ENCODE measurements at regions not wholly inside any gene's neighbourhood (a gene's known extent, or its start where the extent isn't known, plus 50 kb on each side); places are given as distances from the start of the nearest gene placed in this dataset.

DNA sequence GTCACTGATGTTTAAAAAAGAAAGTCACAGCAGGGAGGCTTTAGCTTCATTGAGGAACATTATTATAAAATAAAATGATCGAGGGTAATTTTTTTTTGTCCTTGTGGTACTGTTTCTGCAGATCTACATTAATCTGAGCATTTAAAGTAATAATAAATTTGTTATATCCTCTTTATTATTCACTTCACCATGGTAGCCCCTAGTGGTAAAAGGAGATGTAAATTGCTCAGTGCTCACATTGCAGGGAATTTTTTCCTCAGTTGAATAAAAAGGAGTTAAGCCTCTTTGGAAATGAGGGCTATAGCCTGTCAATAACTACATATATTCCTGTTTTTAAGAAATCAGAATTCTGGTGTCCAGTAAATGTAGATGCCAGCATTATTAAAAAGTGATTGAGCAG lies 99.7 kb upstream of the VPREB1 start:
- no peak for FAIRE-seq

DNA sequence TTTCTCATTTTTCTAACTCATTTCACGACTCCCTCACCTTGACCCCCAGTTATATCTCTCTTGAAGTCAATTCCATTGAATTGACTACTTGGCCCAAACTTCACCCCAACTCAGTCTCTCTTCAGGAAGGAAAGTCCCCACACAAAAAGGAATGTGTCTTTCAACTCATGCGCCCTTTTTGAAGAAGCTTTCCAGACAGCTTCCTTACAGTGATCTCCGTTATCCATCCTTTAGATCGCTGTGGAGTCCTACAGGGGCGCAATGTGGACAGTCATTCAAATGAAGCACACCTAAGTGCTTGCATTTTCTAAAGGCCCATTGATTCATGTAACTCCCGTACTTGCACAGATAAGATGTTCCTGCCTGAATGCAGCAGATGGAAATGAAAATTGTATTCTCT lies 101.1 kb upstream of the VPREB1 start:
- no peak for FAIRE-seq

DNA sequence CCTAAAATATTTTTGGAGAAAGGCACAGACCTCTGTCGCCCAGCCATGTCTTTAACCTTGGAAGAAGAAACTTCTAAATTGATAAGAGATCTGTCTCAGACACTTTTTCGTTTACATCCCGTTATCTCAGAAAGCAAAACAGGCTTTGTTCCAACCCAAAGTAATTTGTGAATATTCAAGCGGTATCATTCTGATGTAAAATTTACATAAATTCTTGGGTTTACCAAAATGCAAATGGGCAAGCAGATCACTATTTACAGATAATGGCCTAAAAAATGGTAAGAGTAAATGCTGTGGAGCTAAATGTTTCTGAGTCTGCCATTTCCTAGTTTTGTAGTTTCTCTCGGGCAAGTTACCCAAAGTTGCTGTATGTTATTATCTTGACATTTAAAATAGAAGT lies 101.9 kb upstream of the VPREB1 start:
- no peak for FAIRE-seq

DNA sequence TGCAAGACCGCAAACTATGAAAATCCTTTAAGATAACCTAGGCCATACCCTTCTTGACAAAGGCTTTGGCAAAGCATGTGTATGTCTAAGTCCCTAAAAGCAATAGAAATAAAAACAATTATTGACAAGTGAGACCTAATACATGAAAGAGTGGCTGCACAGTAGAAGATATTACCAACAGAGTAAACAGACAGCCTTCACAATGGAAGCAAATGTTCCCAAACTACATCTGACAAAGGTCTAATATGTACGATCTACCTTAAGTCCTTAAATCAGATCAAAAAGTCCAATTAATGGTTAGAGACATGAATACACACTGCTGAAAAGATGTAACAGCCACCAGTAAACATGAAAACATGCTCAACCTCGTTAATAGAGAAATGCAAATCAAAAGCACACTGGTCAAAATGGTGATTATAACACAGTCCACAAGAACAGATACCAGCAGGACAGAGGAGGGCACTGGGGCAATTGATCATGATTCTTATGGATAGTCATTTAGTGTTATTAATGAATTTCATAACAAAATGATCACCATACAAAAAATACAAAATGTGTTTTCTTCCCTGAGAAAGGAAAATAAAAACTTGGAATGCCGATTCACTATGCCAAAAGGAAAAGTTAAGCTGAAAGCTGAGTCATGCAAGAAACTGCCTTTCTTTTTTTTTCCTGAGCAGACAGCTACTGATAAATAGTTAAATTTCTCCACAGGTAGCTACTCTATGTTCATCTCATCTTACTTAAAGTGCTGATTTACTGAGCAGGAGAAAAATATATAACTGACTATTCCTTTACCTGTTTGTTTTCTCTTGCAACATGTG lies 102.6 kb upstream of the VPREB1 start:
- FAIRE-seq = no peak

DNA sequence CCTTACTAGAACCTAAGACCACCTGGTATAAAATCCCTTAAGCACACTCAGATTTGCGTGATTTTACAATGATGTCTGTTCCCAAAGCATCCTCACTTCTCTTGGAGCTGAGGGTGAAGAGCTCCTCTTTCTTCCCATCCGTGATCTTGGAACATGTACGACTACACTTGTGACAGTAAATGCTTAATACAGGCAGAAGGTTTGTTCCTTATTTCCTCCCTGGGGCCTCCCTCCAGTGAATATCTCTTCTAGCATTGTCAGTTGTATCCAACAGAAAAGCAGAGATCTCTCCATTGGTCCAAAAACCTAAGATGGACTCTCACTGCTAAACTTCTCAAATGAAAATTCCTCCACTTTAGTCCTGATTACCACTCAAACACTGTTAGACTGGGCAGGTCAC lies 103.6 kb upstream of the VPREB1 start:
- FAIRE-seq = no peak

DNA sequence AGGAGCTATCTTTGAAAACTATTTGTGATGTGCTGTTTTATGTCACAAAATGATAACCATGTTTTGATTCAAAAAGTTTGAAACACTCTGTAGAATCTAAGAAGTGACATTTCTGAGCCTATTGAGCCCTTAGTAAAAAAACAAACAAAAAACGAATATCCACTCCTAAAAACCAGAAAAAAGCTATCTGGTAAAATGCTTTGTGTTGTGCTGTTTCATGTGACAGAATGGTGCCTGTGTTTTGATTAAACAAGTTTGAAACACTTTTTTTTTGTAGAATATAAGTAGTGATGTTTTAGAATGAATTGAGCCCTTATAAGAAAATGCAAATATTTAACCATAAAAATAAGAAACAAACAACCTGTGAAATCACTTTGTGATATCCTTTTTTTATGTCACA lies 105.2 kb upstream of the VPREB1 start:
- no peak for FAIRE-seq

DNA sequence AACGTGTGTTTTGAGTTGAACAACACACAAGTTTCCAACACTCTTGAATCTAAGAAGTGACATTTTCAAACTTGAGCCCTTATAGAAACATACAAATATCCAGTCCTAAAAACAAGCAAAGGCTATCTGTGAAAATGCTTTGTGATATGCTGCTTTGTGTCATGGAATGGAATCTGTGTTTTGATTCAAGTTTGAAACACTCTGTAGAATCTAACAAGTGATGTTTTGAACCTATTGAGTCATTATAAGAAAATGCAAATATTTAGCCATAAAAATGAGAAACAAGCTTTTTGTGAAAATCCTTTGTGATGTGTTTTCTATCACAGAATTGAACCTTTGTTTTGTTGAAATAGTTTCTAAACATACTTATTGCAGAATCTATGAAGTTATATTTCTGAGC lies 105.7 kb upstream of the VPREB1 start:
- FAIRE-seq = no peak

DNA sequence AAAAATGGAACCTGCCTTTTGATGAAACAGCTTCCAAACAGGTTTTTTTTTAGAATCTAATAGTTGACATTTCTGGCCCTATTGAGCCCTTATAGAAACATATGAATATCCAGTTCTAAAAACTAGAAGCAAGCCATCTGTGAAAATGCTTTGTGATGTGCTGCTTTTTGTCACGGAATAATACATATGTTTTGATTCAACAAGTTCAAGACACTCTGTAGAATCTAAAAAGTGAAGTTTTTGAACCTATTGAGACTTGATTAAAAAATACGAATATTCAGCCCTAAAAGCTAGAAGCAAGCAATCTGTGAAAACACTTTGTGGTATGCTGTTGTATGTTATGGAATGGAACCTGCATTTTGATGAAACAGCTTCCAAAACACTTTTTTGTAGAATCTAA lies 106.7 kb upstream of the VPREB1 start:
- no peak for FAIRE-seq

DNA sequence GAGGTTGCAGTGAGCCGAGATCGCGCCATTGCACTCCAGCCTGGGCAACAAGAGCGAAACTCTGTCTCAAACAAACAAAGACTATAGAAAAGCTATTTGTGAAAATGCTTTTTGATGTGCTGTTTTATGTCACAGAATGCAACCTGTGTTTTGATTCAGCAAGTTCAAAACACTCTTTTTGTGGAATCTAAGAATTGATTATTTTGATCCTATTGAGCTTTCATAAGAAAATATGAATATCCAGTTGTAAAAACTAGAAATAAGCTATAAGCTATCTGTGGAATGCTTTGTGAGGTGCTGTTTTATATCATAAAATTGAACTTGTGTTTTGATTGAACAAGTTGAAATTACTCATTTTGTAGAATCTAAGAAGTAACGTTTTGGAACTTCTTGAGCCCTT lies 110.7 kb upstream of the VPREB1 start:
- no peak for FAIRE-seq

DNA sequence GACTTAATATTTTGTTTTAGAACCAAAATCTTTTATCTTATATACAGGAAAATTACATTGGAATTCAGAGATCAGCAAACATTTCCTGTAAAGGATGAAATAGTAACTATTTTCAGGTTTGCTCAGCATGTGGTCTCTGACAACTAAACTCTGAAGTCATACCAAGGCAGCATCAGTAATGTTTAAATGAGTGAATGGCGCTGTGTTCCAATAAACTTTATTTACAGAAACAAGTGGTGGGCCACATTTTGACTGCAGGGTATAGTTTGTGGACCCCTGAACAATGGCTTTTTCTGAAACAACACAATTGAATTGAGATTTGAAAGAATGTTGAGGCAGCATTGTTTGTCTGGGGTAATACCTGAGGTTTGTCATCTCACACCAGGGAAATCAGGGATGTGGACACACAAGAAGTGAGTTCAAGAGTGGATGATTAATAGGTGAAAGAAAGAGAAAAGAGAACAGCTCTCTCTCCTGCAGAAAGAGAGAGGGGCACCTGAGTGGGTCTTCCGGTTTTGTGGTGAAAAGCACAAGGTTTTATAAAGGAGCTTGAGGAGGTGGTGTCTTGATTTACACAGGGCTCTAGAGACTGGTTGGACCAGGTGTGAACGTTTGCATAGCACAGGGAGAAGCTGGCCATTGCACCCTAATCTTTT lies 113.5 kb upstream of the VPREB1 start:
- FAIRE-seq = no peak

DNA sequence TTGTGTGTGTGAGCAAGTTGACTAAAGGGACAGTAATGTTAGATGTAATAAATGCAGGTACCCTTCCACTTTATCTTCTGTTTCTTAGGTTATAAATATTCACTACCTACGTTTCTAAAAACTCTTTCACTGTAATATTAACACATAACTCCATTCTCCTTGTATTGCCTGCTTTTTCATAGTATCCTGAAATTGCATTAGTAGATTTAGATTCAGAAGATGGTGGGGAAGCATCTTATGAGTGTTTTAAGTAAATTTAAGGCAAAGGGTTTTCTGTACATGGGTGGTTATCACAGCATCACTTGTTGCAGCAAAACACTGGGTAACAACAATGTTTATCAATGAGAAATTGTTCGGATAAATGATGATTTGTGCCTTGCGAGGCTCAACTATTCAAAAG lies 115.2 kb upstream of the VPREB1 start:
- FAIRE-seq = no peak

DNA sequence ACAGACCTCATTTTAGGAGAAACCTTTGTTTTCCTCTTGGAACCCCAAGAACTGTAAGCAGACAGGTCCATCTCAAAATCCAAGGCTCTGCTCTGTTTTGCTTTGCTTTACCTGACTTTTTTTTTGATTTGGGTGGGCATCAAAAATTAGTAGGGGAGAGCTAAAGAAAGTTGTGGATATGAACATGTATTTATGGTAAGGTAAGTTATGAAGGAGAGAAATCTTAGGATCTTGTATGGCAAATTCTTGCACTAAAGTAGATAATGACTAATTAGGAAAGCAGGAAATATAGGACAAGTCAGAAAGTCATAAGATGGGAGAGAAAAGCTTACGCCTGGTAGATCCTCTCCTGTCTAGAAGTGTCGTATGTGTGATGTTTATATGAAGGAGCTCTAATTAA lies 116.1 kb upstream of the VPREB1 start:
- FAIRE-seq = no peak

DNA sequence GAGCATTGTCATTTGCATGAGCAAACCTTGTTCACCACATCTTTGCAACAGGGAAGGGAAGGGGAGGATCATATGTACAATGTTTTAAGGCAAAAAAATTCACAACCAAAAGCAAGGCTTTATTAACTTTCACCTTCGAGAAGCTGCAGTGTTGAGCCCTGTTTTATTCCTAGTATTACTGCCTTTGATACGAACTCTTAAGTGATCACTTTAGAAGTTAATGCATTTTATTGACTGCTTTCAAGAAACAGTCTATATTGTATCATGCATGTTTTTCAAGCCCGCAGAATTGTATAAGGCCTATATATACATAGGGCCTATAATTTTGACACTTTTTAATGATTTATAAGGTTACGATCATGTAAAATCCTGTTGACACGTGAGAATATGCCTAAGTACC lies 117.5 kb upstream of the VPREB1 start:
- FAIRE-seq = no peak

DNA sequence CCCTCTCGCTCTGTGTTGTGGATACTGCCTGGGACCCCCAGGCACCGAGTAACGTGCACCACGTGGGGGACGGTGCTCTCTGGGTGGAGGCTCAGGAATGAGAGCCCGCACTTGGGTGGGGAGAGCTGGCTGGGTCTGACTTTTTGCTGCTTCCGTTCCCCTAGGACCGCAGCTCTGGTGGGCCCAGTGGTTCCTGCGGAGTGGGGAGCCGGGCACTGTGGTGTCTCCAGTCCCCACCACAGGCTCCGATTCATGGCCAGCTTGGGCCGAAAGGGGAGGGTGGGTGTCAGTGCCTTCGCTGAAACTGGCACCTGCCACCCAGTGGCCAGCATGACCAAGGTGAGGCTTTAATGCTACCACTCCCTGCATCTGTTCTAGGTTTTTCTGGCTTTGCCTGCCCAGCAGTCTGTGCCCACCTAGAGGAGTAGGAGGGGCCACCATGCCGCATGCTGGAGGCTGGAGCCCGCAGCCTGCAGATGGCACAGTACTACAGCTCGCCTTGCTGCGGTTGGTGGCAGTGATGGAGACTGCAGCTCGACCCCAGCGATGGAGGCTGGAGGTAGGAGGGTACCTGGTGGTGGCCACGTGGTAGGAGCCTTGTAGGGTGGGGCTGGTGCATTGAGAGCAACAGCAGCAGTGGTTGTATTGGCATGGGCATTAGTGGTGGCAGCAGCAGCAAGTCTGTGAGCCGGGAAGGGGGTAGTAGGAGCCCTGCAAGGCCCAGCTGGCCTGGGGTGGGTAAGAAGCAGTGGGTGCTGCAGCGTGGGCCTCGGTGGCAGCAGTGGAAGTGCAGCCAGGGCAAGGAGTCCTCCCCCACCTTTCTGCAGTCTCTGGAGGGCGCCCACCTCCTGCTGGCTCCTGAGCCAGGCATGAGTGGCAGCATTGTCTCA lies 118.8 kb upstream of the VPREB1 start:
- FAIRE-seq = no peak

DNA sequence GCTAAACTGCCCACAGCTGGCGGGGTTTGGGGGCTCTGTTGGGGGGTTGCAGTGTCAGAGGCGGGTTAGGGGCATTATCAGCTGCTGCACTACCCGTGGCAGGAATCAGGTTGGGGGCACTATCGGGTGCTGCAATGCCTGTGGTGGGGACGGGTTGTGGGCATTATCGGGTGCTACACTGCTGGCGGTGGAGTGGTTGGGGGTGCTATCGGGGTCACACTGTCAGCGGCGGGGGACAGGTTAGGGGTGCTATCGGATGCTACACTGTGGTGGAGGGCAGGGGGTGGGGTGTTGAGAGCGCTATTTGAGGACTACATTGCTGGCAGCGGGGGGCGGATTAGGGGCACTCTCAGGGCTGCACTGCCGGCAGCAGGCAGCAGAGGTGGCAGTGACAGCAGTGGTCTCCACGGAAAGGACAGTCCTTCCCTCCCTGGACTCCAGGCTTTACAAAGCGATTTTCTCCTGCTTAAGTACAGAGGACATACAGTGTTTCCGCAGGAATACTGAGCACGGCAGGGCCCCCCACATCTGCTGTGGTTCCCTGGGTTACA lies 119.5 kb upstream of the VPREB1 start:
- FAIRE-seq = no peak

DNA sequence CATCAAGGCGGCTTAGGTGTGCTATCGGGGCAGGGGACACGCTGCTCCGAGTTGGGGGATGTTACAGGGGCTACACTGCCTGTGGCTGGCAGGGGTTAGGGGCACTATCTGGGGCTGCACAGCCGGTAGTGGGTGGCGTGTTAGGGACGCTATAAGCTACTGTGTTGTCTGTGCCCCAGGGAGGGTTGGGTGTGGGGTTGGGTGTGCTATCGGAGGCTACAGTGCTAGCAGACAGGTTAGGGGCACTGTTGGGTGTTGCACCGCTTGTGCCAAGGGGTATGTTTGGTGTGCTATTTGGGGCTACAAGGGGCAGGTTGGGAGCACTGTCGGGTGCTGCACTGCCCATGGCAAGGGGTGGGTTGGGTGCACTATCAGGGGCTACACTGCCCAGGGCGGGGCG lies 120.2 kb upstream of the VPREB1 start:
- no peak for FAIRE-seq

DNA sequence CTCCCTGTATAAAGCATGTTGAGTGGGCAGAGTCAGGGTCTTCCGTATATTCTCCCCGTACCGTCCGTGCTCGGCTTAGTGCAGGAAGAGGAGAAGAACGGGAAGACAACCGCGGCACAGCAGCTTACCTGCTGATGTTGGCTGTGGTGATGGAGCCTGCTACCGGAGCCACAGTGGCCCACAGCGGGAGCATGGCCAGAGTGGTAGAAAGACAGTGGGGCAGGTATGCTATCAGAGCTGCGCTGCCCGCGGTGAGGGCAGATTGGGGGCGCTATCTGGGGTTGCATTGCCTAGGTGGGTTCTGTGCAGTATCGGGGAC lies 120.7 kb upstream of the VPREB1 start:
- FAIRE-seq = no peak

DNA sequence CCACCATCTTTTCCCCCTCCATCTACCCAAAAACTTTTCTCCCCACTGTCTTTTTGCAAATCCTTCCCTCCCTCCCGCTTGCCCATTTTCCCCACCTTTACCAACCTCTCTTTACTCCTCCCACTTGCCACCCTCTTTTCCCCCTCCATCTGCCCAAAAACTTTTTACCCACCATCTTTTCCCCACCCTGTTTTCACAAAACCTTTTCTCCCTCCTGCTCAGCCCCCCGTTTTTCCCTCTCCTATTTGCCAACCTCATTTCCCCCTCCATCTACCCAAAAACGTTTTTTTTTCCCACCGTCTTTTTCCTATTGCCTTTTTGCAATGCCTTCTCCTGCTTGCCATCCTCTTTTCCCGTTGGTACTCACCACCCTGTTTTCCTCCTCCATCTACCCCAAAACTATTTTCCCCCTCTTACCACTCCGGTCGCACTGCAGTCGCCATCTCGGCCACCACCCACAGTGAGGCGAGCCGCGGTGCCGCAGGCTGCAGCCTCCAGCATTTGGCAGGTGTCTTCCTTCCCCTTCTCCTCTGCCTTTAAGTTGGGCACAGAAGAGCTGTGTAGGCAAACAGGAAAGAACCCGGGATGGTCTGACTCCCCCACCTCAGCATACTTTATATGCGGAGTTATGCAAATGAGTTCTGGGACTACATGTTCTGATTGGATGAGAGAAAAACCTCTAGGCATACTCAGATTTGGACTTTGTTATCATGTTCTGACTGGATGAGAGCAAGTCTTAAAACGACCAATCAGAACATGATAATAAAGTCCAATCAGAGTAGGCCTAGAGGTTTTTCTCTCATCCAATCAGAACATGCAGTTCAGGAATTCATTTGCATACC lies 121.2 kb upstream of the VPREB1 start:
- FAIRE-seq = no peak

DNA sequence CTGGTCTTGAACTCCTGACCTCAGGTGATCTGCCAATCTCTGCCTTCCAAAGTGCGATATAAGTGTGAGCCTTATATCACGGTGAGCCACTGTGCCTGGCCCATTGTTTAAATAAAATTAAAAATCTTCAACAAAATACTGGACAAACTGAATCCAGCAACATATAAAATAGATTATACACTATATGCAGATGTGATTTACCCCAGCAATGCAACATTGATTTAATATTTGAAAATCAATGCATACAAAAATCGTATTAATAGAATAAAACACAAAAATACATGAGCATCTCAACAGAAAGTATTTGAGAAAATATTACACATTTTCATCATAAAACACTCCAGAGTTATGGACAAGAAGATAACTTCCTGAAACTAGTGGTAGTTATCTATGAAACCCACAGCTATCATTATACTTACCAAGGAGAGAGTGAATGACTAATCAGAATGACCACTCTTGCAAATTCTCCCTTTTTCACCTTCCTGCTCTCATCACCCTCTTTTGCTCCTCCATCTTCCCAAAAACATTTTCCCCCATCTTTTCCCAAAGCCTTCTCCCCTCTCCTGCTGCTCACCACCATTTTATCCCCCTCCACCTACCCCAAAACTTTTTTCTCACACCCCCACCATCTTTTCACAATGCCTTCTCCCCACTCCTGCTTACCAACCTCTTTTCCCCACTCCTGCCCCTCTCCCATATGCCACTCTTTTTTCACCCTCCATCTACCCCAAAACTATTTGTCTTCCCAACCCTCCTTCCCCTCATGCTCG lies 122.1 kb upstream of the VPREB1 start:
- FAIRE-seq = no peak

DNA sequence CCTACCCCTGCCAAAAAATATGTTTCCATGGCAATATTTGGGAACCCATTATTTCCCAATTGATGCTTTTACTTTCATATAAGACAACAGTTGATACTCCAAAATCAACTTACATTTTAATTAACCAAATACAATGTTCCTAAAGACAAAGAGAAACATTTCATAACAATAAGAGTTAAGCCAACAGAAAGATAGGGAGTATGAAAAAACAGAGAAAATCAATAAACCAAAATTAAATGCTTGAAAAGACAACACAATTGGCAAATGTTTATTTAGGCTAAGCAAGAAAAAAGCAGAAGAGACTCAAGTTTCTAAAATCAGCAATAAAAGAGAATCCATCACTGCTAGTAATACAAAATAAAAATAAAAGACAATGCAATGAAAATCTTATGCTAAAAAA lies 123.1 kb upstream of the VPREB1 start:
- peak; percentile 15 for FAIRE-seq

DNA sequence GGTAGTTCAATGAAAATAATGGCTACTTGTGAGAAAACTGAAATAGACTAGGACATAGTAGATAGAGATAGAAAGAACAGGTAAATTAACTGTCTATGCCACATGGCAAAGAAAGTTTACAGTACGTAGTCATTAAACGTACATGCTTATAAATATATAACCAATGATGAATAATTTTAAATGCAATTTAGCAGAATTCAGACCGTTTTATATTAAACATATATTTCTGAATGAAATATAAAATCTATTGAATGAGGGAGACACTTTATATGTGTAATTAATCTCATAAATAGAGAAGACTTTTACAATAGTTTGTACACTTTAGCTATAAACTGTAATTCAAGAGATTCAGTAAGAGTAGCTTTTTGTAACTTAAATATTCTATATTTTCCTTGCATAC lies 124.4 kb upstream of the VPREB1 start:
- no peak for FAIRE-seq

DNA sequence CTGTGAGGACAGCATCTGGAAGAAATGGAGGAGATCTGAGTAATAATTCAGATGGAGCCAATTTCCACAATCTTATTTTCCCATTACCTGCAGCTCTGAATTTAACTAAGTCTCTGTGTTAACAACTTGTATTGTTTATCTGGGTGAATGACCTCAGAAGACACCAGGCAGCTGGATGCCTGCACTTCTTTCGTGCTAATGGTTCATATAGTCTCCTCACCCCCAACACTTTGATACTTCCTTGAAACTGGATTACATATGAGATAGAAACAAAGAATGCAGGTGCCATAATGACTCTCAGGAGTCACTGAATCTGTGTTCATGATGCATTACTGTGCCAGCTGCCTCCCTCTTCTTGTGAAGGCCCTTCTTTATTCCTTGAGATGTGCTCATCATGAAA lies 125.6 kb upstream of the VPREB1 start:
- FAIRE-seq = no peak
